Memory B cell (primary cell): ENCODE measurements at regions not wholly inside any gene's neighbourhood (a gene's known extent, or its start where the extent isn't known, plus 50 kb on each side); places are given as distances from the start of the nearest gene placed in this dataset.

ENCODE experiments used
- ATAC-seq: fragments of 150-1000 bp; cut with Tn5 transposase; 2 replicates; pipeline ENCODE4 v1.10.0; 2021; ENCODE audit warnings: low read depth, mild to moderate bottlenecking, moderate library complexity
- DNase-seq, 2 donors: peaks; one replicate each; pipeline ENCODE4 v3.0.0; 2022; ENCODE audit warnings: low spot score in 2 of 2
- H3K27ac Mint-ChIP-seq: one replicate; pipeline ENCODE4 v1.8.0; 2022; ENCODE audit warnings: mild to moderate bottlenecking, moderate library complexity, mixed read lengths
- H3K27me3 Mint-ChIP-seq: one replicate; pipeline ENCODE4 v1.8.0; 2022; ENCODE audit warnings: mixed read lengths
- H3K36me3 Mint-ChIP-seq: one replicate; pipeline ENCODE4 v1.8.0; 2022; ENCODE audit warnings: mild to moderate bottlenecking, mixed read lengths
- H3K4me1 Mint-ChIP-seq: one replicate; pipeline ENCODE4 v1.8.0; 2022; ENCODE audit warnings: mixed read lengths
- H3K4me3 Mint-ChIP-seq: one replicate; pipeline ENCODE4 v1.8.0; 2022; ENCODE audit warnings: mild to moderate bottlenecking, moderate library complexity, mixed read lengths
- H3K9me3 Mint-ChIP-seq: one replicate; pipeline ENCODE4 v1.8.0; 2022; ENCODE audit warnings: mixed read lengths

- Mint-ChIP-seq H3K27ac (peak overlapping the region; percentile 79), H3K9me3 (no peaks in the 10 kb centered on the region), H3K27me3 (no peaks in the 10 kb centered on the region), H3K36me3 (no peaks in the 10 kb centered on the region), H3K4me1 (peaks cover 42% of the 10 kb centered on the region), H3K4me3 (peak overlapping the region; percentile 8)
- DNase-seq (no peak), ATAC-seq (peak; percentile 26)
These were observed 88.7 kb downstream of the UGCG start for GRCh38 chr9:111985315-111985714.

- H3K4me1 Mint-ChIP-seq: peaks cover 42% of the 10 kb centered on the region
- ATAC-seq (no peak), DNase-seq (no peak)
- no peaks in the 10 kb centered on the region for H3K27me3 Mint-ChIP-seq
- H3K27ac Mint-ChIP-seq: peak overlapping the region; percentile 79
- H3K9me3 Mint-ChIP-seq: peaks cover 1% of the 10 kb centered on the region
- peaks cover 1% of the 10 kb centered on the region for H3K36me3 Mint-ChIP-seq
- peak overlapping the region; percentile 55 for H3K4me3 Mint-ChIP-seq
These were observed 89.5 kb downstream of the UGCG start for GRCh38 chr9:111986035-111986556.
